ENCODE measurements at regions not wholly inside any gene's neighbourhood (a gene's known extent, or its start where the extent isn't known, plus 50 kb on each side); places are given as distances from the start of the nearest gene placed in this dataset.
"Not testable (repeated sequence)": the region's sequence is repeated elsewhere in the genome, so short reads cannot be mapped to it uniquely, and the experiment has no call there.

DNA sequence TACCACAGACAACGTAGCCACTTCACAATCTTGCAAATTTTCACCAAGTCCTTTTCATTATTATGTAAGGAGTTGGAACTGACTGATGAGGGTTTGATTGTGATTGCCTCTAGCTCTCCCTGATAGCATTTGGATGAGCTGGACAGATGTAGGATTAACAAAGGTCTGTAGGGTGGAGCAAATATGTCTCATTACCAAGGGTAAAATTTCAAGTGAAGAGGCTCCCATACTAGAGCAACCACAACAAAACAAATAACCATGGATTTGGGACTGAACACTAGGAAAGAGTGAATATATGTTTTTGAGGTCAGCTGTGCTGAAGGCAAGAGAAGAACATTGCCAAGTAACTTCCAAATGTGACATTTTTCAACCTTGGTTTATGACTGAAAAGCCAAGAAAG is 281.7 kb downstream of the NEBL start:
- DNase-seq, result no peak

- no peak for DNase-seq
These were observed 282.2 kb downstream of the NEBL start for GRCh38 chr10:20614911-20615310.

DNA sequence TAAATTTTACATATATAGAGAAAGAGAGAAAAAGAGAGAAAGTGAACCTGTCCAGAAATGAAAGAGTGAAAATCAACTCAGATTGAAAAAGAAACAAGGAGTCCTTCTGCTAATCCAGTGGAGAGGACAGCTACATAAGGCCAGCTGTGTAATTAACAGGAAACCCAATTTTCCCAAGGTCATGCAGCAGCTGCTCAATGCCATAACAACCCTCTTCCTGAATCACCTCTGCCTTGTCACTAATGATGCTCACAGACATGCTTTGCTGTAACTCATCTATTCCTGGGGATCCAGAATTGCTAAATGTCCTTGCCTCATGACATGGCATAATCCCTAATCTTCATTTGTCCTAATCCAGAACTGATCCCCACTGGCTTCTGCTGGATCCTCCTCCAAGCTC is 288.6 kb downstream of the NEBL start:
- DNase-seq, result no peak

GRCh38 chr10:20606985-20607384 is 290.1 kb downstream of the NEBL start:
- DNase-seq, result no peak

GRCh38 chr10:20601941-20602461 is 295.1 kb downstream of the NEBL start:
- DNase-seq, result no peak

- no peak for DNase-seq
These were observed 298.5 kb downstream of the NEBL start for GRCh38 chr10:20598590-20598989.

GRCh38 chr10:20596911-20597310 is 300.2 kb downstream of the NEBL start:
- DNase-seq, result no peak

- DNase-seq, result no peak
These were observed 300.9 kb downstream of the NEBL start for GRCh38 chr10:20596065-20596755.

DNA sequence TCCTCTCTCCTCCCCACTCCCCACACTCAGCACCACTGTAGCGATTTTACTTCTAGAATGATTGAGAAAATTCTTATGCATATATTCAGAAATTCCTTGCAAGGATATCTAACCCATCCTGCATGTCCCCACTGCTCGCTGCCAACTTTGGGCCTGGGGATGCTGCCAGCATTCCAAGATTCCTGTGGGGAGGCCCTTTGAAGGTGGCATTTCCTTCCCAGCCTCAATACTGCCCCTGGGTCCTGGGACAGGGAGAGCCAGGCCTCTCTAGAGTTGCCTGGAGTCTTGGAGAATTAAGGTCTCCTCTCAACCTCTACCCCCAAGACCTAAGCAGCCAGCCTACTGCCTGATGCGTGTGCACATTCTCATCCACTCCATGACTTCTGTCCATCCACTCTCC is 303.5 kb downstream of the NEBL start:
- DNase-seq, result no peak

DNA sequence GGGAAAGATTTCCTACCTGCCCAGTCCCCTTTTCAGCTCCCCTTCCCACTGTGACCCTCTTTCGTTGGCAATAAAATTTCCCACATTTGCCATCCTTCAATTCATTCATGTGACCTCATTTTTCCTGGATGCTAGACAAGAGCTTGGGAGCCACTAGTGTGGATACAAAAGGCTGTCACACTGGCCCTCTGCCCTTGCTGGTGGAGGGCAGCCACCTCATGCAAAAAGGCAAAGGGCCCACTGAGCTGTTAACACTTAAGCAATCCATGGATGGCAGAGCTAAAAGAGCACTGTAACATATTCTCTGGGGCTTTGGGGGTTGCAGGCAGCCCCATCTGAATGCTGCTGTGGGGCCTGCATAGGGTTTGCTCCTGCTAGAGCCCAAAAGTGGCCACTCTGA is 315.1 kb downstream of the NEBL start:
- DNase-seq, result no peak

DNA sequence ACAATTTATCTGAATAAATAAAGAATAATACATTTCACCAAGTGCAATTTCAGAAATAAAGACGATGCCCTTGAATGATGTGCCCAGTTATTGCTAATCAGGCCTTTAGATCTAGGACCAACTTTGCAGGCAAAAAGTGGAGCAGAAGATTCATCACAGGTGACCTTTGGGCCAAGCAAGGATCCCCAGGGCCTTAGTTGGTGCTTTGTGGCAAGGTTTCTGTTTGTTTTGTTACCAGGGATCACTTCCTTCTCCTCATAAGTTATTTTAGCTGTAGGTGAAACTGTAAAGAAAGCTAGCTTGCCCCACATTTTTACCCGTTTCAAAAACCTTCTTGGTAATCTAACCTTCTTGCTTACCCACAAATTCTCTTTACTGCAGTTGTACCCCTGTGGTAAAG is 323.2 kb downstream of the NEBL start:
- DNase-seq, result no peak

GRCh38 chr10:20555990-20556389 is 341.1 kb downstream of the NEBL start:
- not testable (repeated sequence) for DNase-seq

DNA sequence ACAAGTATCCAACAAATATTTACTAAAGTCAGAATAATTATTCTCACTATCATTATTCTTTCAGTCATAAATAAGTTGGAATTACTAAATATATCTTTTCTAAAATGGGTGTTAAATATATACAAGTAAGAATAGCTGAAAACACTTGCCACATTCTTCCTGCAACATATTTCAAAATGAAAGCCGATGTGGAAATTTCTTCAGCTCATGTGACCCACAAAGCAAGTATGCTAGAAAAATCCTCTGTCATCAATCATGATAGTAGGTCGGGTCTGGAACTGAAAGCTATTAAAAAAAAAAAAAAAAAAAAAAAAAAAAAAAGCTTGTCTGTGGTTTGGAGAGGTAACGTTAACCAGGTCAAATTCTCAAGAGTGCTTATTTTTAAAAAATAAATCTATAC is 344.7 kb downstream of the NEBL start:
- DNase-seq, result no peak

GRCh38 chr10:20551761-20552160 is 345.4 kb downstream of the NEBL start:
- no peak for DNase-seq

DNA sequence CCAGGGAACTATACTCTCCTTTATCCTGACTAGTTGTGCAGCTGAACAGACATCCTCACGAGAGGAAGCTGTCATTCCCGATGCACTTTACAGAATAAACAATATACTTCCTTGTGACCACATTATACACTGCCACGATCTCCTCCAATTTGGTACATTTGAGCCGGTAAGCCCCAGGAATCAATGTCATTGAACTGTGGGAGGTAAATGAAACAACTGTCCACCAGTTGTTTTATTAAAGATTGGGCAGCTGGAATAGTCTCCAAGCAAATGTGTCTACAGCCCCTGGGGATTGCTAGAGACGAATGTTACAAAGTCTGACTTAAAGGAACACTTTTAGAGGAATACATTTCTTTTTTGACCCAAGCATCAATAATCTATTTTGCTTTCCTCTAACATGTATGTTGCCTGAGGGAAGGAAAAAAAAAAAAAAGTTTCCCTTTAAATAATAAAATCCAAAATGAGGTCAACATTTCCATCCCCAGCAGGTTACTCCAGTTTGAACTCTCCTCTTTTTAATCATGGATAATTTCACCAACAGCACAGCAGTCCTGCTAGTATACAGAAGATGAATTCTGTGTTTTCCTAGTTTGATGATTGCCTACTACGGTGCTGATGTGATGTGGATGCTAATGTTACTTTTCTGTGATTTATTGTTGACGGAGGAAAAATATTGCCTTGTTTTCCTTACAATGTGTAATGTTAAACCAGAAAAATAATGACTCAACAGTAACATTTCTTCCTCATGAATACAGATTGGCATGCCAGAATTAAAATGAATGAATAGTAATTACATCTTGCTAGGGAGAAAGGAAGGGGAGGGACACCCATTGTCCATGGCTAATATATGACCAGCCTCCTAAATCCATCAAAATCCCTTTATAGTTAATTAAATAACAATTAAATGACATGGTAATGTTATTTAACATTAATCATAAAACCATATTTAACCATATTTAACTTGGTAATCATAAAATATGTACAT is 360.9 kb downstream of the NEBL start:
- no peak for DNase-seq

GRCh38 chr10:20531241-20531883 is 365.7 kb downstream of the NEBL start:
- not testable (repeated sequence) for DNase-seq

- DNase-seq, result no peak
These were observed 375.9 kb downstream of the NEBL start for GRCh38 chr10:20521186-20521585.

GRCh38 chr10:20515654-20516053 is 381.5 kb downstream of the NEBL start:
- DNase-seq, result no peak

GRCh38 chr10:20512631-20513030 is 384.5 kb downstream of the NEBL start:
- no peak for DNase-seq

DNA sequence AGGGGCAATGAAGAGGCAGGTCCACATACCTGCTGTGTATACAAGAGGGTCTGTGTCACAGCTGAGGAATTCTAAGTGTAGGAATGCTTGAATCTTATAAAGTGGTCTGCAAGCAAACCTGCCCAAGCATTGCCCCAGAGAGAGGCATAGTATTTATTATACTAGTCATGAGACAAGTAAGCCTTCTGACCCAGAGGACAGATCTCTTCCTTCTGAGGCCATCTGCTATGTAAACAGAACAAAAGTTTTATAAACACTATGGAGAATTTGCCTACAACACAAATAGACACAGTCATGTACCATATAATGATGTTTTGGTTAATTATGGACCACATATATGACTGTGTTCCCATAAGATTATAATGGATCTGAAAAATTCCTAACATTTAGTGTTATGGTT is 388.2 kb downstream of the NEBL start:
- no peak for DNase-seq

GRCh38 chr10:20502903-20503585 is 394.1 kb downstream of the NEBL start:
- no peak for DNase-seq

- no peak for DNase-seq
These were observed 402.6 kb downstream of the NEBL start for GRCh38 chr10:20494474-20494873.

Measured in skin of body (tissue), 1 donor.